Thoracic aorta (tissue), 2 donors: ENCODE measurements at regions not wholly inside any gene's neighbourhood (a gene's known extent, or its start where the extent isn't known, plus 50 kb on each side); places are given as distances from the start of the nearest gene placed in this dataset.

Experiments used
- ATAC-seq: fragments of 150-250 bp; one replicate; pipeline ENCODE4 v1.8.0; 2017; ENCODE audit warnings: low read depth; ENCODE audit not compliant: insufficient number of reproducible peaks, low FRiP score
- DNase-seq: peaks from one replicate; pipeline ENCODE4 v3.0.0-alpha.2; 2020; ENCODE audit warnings: low spot score
- H3K27ac ChIP-seq, 2 donors: fragments of 200-600 bp; sonication (generic); 1 replicate in 1 of 2; 2 replicates in 1 of 2; pipeline ENCODE4 v1.5.1; 2016; ENCODE audit warnings: mild to moderate bottlenecking in 2 of 2, moderate library complexity in 2 of 2
- H3K27me3 ChIP-seq: fragments of 200-600 bp; sonication (generic); replicated peaks from 2 replicates; pipeline ENCODE4 v1.6.0; 2016; ENCODE audit warnings: mild to moderate bottlenecking; ENCODE audit not compliant: insufficient read depth
- H3K36me3 ChIP-seq: fragments of 200-600 bp; sonication (generic); one replicate; pipeline ENCODE4 v1.5.1; 2016
- H3K4me1 ChIP-seq, 2 donors: fragments of 200-600 bp; sonication (generic); 1 replicate in 1 of 2; 2 replicates in 1 of 2; pipeline versions ENCODE4 v1.5.1 to v1.6.0; 2016; ENCODE audit warnings: low read depth in 2 of 2, mild to moderate bottlenecking in 1 of 2; ENCODE audit not compliant: control insufficient read depth in 1 of 2
- H3K4me3 ChIP-seq: fragments of 200-600 bp; sonication (generic); 2 replicates; pipeline ENCODE4 v1.5.1; 2016; ENCODE audit warnings: mild to moderate bottlenecking
- H3K9me3 ChIP-seq: fragments of 200-600 bp; sonication (generic); 2 replicates; pipeline ENCODE4 v1.5.1; 2016
- TF ChIP-seq, protein P1 (sequence below): fragments of 200-600 bp; sonication (generic); IDR thresholded peaks from one replicate; pipeline ENCODE4 v1.5.1; 2019; ENCODE audit warnings: antibody characterized with exemption

DNA sequence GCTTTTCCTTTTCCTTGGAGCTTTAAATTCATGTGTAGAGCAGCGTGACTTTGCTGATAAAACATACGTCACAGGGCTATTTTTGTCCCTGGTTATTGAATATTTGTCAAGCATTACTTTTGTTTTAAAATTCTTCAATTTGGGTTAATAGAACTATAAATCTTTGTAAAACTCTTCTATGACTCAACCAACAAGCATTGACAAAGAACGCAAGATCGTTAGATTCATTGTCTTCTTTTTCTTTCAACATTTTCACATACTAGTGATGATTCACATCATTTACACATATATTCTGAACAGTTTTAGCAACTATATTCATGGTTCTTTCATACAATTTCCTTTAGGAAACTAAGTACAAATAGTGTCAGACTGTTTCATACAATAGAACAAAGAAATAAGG lies 72.0 kb upstream of the GPM6A start:
- Histone ChIP-seq H3K27me3 (no peaks in the 10 kb centered on the region), H3K9me3 (peaks cover 1% of the 10 kb centered on the region), H3K4me3 (no peak overlapping the region), H3K27ac (no peak overlapping the region), H3K36me3 (no peaks in the 10 kb centered on the region), H3K4me1 (no peaks in the 10 kb centered on the region)
- TF ChIP-seq, protein P1, sequence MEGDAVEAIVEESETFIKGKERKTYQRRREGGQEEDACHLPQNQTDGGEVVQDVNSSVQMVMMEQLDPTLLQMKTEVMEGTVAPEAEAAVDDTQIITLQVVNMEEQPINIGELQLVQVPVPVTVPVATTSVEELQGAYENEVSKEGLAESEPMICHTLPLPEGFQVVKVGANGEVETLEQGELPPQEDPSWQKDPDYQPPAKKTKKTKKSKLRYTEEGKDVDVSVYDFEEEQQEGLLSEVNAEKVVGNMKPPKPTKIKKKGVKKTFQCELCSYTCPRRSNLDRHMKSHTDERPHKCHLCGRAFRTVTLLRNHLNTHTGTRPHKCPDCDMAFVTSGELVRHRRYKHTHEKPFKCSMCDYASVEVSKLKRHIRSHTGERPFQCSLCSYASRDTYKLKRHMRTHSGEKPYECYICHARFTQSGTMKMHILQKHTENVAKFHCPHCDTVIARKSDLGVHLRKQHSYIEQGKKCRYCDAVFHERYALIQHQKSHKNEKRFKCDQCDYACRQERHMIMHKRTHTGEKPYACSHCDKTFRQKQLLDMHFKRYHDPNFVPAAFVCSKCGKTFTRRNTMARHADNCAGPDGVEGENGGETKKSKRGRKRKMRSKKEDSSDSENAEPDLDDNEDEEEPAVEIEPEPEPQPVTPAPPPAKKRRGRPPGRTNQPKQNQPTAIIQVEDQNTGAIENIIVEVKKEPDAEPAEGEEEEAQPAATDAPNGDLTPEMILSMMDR: no peak
- no peak for ATAC-seq
- no peak for DNase-seq

DNA sequence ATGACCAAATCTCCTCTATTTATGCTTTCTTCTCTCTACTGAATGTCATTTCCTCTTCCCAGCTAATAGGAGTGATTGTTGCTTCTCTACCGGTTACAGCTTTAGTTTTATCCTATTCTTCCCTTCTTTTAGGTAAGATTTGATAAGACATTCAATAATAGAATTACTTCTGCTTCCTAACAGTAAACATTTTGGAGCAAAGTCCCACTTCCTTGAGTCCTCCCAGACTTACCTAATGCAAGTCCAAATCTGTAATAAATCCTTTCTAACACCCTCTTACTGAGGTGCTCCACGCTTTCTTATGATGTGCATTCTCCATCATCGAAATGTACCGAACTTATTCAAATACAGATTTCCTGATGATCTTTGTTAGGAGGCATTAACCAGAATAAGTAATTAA lies 79.2 kb upstream of the GPM6A start:
- DNase-seq (no peak), ATAC-seq (no peak)
- H3K36me3 ChIP-seq: no peaks in the 10 kb centered on the region
- no peak overlapping the region for H3K4me3 ChIP-seq
- TF ChIP-seq, protein P1: no peak
- no peaks in the 10 kb centered on the region for H3K4me1 ChIP-seq
- no peak overlapping the region for H3K27ac ChIP-seq
- no peaks in the 10 kb centered on the region for H3K27me3 ChIP-seq
- no peaks in the 10 kb centered on the region for H3K9me3 ChIP-seq

DNA sequence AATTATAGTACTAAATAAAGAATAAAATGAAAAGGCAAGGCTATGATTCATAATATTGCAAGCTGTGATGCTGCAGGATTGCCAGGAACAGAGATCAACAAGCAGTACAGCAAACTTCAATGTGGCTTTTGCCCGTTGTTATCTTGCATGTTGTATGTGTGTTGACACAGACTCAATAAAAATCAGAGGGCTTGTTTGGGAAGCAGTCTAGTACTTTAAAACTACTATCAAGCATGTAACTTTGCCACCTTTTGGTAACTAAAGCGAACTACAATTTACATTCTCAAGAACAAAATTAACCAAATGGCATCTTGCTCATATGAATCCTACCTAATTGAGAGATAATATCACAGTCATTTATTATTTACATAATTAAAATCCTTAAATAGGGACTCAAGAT lies 79.8 kb upstream of the GPM6A start:
- H3K9me3 ChIP-seq: no peaks in the 10 kb centered on the region
- H3K27me3 ChIP-seq: no peaks in the 10 kb centered on the region
- H3K36me3 ChIP-seq: no peaks in the 10 kb centered on the region
- TF ChIP-seq, protein P1: no peak
- no peak for ATAC-seq
- H3K4me3 ChIP-seq: no peak overlapping the region
- H3K27ac ChIP-seq: no peak overlapping the region
- H3K4me1 ChIP-seq: no peaks in the 10 kb centered on the region
- no peak for DNase-seq

DNA sequence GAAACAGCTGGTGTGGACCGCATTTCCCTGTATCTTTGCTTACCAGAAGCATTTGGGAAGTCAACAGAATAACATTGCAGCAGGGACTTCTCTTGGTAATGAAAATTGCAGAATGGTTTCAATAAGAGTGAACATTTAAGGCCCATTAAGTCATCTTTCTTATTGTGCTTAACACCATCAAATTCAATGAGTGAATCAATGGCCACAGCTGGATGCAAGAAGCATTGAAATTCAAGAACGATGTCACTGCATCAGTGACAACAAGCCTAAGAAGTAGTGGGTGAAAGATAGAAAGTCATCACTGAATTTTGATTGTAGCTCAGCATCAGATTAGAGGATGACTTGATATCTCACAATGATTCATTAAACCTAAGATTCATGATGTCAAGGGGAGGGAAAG lies 93.9 kb upstream of the GPM6A start:
- no peaks in the 10 kb centered on the region for H3K4me1 ChIP-seq
- no peaks in the 10 kb centered on the region for H3K27me3 ChIP-seq
- no peaks in the 10 kb centered on the region for H3K9me3 ChIP-seq
- no peak overlapping the region for H3K4me3 ChIP-seq
- H3K36me3 ChIP-seq: no peaks in the 10 kb centered on the region
- ATAC-seq (no peak), DNase-seq (no peak)
- no peak overlapping the region for H3K27ac ChIP-seq
- TF ChIP-seq, protein P1: no peak

DNA sequence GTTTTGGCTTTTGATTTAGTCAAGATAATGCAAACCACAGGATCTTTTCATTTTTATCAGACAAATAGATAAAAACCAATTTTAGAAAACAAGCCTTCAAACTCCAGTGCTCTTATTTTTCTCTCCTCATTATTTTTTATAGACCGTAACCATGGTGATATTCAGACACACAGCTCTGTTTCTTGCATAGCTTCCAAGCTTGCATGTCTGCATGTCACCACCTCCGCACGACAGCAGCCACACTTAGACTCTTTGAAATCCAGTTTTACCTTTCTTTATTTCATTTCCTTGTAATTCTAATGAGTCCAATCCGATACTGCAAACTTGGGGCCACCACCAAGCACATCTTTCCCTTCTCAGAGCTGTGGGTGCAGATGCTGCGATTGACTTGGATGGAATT lies 94.3 kb upstream of the GPM6A start:
- ATAC-seq: no peak
- TF ChIP-seq, protein P1: no peak
- no peak overlapping the region for H3K27ac ChIP-seq
- H3K9me3 ChIP-seq: no peaks in the 10 kb centered on the region
- H3K27me3 ChIP-seq: no peaks in the 10 kb centered on the region
- no peak for DNase-seq
- no peak overlapping the region for H3K4me3 ChIP-seq
- H3K4me1 ChIP-seq: no peaks in the 10 kb centered on the region
- no peaks in the 10 kb centered on the region for H3K36me3 ChIP-seq
